ENCODE measurements at regions not wholly inside any gene's neighbourhood (a gene's known extent, or its start where the extent isn't known, plus 50 kb on each side); places are given as distances from the start of the nearest gene placed in this dataset.

DNA sequence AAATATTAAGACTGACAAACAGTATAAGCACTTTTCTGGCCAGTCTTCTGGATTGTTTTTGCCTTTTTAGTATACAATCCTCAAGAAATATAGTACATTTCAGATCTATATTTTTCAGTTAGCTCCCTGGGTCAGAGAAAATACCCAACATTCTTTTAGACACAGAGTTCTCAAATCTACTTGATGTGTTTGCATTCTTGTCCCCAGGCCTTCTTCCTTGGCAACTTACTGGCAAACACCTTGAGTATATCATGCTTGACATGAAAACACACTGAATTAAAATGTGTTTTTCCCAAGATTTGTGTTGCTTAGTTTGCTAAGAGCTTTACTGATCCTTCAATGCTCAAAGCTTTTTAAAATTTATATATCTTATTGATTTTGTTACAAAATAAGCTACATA is 1413.1 kb upstream of the CDH9 start:
- Histone ChIP-seq H4K20me1 (ENCODE audit: insufficient read depth, low read length) (no peaks in the 10 kb centered on the region), H3K36me3 (ENCODE audit: insufficient read depth, low read length) (no peaks in the 10 kb centered on the region), H3K27ac (ENCODE audit: low read depth, low read length) (no peak overlapping the region), H3K9me3 (ENCODE audit: low read depth, low read length) (no peaks in the 10 kb centered on the region), H3K4me1 (ENCODE audit: insufficient read depth, low read length) (no peaks in the 10 kb centered on the region), H3K79me2 (ENCODE audit: insufficient read depth, low read length) (no peaks in the 10 kb centered on the region), H2AFZ (ENCODE audit: low read length) (no peak overlapping the region), H3K4me2 (ENCODE audit: insufficient read depth, low read length) (no peak overlapping the region), H3K4me3 (ENCODE audit: insufficient read depth, low read length) (no peak overlapping the region), H3K27me3 (ENCODE audit: insufficient read depth, low read length) (no peaks in the 10 kb centered on the region)
- TF ChIP-seq, protein P1, sequence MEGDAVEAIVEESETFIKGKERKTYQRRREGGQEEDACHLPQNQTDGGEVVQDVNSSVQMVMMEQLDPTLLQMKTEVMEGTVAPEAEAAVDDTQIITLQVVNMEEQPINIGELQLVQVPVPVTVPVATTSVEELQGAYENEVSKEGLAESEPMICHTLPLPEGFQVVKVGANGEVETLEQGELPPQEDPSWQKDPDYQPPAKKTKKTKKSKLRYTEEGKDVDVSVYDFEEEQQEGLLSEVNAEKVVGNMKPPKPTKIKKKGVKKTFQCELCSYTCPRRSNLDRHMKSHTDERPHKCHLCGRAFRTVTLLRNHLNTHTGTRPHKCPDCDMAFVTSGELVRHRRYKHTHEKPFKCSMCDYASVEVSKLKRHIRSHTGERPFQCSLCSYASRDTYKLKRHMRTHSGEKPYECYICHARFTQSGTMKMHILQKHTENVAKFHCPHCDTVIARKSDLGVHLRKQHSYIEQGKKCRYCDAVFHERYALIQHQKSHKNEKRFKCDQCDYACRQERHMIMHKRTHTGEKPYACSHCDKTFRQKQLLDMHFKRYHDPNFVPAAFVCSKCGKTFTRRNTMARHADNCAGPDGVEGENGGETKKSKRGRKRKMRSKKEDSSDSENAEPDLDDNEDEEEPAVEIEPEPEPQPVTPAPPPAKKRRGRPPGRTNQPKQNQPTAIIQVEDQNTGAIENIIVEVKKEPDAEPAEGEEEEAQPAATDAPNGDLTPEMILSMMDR (IDR thresholded peaks at IDR 0.05; ENCODE audit: extremely low read depth, low read depth, low read length) = no peak
- no peak for DNase-seq (ENCODE audit: insufficient read length, low spot score, missing footprints)

DNA sequence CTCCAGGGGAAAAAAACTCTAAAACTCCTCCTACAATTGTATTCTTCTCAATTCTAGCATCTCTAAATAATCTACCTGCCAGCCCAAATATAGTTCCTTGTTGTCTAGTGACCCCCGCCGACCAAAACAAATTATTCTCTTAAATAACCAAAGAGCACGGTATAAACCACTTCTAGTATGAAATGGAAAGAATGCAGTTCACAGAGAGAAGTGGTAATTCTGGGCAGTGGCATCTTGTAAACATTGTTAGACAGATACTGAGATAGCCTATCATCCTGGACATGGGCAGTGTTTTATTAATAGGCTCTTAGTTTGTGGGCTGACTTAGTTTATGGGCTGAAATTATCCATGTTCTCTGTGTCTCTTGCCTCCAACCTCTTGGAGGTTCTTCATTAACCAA is 1412.6 kb upstream of the CDH9 start:
- no peaks in the 10 kb centered on the region for H3K27me3 ChIP-seq (ENCODE audit: insufficient read depth, low read length)
- no peaks in the 10 kb centered on the region for H3K36me3 ChIP-seq (ENCODE audit: insufficient read depth, low read length)
- no peaks in the 10 kb centered on the region for H3K9me3 ChIP-seq (ENCODE audit: low read depth, low read length)
- H3K27ac ChIP-seq (ENCODE audit: low read depth, low read length) = no peak overlapping the region
- no peak overlapping the region for H2AFZ ChIP-seq (ENCODE audit: low read length)
- no peaks in the 10 kb centered on the region for H4K20me1 ChIP-seq (ENCODE audit: insufficient read depth, low read length)
- H3K4me2 ChIP-seq (ENCODE audit: insufficient read depth, low read length) = no peak overlapping the region
- no peak for DNase-seq (ENCODE audit: insufficient read length, low spot score, missing footprints)
- H3K79me2 ChIP-seq (ENCODE audit: insufficient read depth, low read length) = no peaks in the 10 kb centered on the region
- no peaks in the 10 kb centered on the region for H3K4me1 ChIP-seq (ENCODE audit: insufficient read depth, low read length)
- TF ChIP-seq, protein P1 (IDR thresholded peaks at IDR 0.05; ENCODE audit: extremely low read depth, low read depth, low read length) = no peak
- H3K4me3 ChIP-seq (ENCODE audit: insufficient read depth, low read length) = no peak overlapping the region

GRCh38 chr5:28448791-28449190 is 1410.4 kb upstream of the CDH9 start:
- H3K4me1 ChIP-seq (ENCODE audit: insufficient read depth, low read length) = no peaks in the 10 kb centered on the region
- TF ChIP-seq, protein P1 (IDR thresholded peaks at IDR 0.05; ENCODE audit: extremely low read depth, low read depth, low read length) = no peak
- no peak overlapping the region for H2AFZ ChIP-seq (ENCODE audit: low read length)
- no peak for DNase-seq (ENCODE audit: insufficient read length, low spot score, missing footprints)
- H3K36me3 ChIP-seq (ENCODE audit: insufficient read depth, low read length) = no peaks in the 10 kb centered on the region
- H3K4me2 ChIP-seq (ENCODE audit: insufficient read depth, low read length) = no peak overlapping the region
- no peaks in the 10 kb centered on the region for H4K20me1 ChIP-seq (ENCODE audit: insufficient read depth, low read length)
- no peak overlapping the region for H3K27ac ChIP-seq (ENCODE audit: low read depth, low read length)
- no peaks in the 10 kb centered on the region for H3K79me2 ChIP-seq (ENCODE audit: insufficient read depth, low read length)
- no peak overlapping the region for H3K4me3 ChIP-seq (ENCODE audit: insufficient read depth, low read length)
- no peaks in the 10 kb centered on the region for H3K9me3 ChIP-seq (ENCODE audit: low read depth, low read length)
- no peaks in the 10 kb centered on the region for H3K27me3 ChIP-seq (ENCODE audit: insufficient read depth, low read length)

- H3K27me3 ChIP-seq (ENCODE audit: insufficient read depth, low read length) = no peaks in the 10 kb centered on the region
- no peaks in the 10 kb centered on the region for H3K4me1 ChIP-seq (ENCODE audit: insufficient read depth, low read length)
- H2AFZ ChIP-seq (ENCODE audit: low read length) = no peak overlapping the region
- H3K4me3 ChIP-seq (ENCODE audit: insufficient read depth, low read length) = no peak overlapping the region
- no peak overlapping the region for H3K4me2 ChIP-seq (ENCODE audit: insufficient read depth, low read length)
- no peaks in the 10 kb centered on the region for H3K79me2 ChIP-seq (ENCODE audit: insufficient read depth, low read length)
- H3K27ac ChIP-seq (ENCODE audit: low read depth, low read length) = no peak overlapping the region
- TF ChIP-seq, protein P1 (IDR thresholded peaks at IDR 0.05; ENCODE audit: extremely low read depth, low read depth, low read length) = no peak
- H4K20me1 ChIP-seq (ENCODE audit: insufficient read depth, low read length) = no peaks in the 10 kb centered on the region
- DNase-seq (ENCODE audit: insufficient read length, low spot score, missing footprints) = no peak
- H3K36me3 ChIP-seq (ENCODE audit: insufficient read depth, low read length) = no peaks in the 10 kb centered on the region
- H3K9me3 ChIP-seq (ENCODE audit: low read depth, low read length) = no peaks in the 10 kb centered on the region
Observed at GRCh38 chr5:28430565-28431178, 1392.3 kb upstream of the CDH9 start.

Measured in osteoblast (primary cell).